ENCODE measurements at regions not wholly inside any gene's neighbourhood (a gene's known extent, or its start where the extent isn't known, plus 50 kb on each side); places are given as distances from the start of the nearest gene placed in this dataset.
"Not testable (repeated sequence)": the region's sequence is repeated elsewhere in the genome, so short reads cannot be mapped to it uniquely, and the experiment has no call there.

- DNase-seq: no peak
These were observed 140.4 kb upstream of the WDFY3 start for GRCh38 chr4:85106805-85107336.

GRCh38 chr4:85107553-85107952, 141.1 kb upstream of the WDFY3 start:
- DNase-seq: no peak

GRCh38 chr4:85113706-85114105, 147.2 kb upstream of the WDFY3 start:
- no peak for DNase-seq

GRCh38 chr4:85114526-85114925, 148.0 kb upstream of the WDFY3 start:
- no peak for DNase-seq

- DNase-seq: peak; percentile 4
These were observed 149.5 kb upstream of the WDFY3 start for GRCh38 chr4:85116008-85116407.

- DNase-seq: no peak
These were observed 159.2 kb upstream of the WDFY3 start for GRCh38 chr4:85125688-85126087.

- DNase-seq: no peak
These were observed 160.6 kb upstream of the WDFY3 start for GRCh38 chr4:85126991-85127591.

GRCh38 chr4:85127653-85128052, 161.2 kb upstream of the WDFY3 start:
- peak; percentile 64 for DNase-seq

GRCh38 chr4:85128246-85129204, 162.0 kb upstream of the WDFY3 start:
- DNase-seq: no peak

- peak; percentile 34 for DNase-seq
These were observed 163.1 kb upstream of the WDFY3 start for GRCh38 chr4:85129354-85130125.

GRCh38 chr4:85132117-85132516, 165.6 kb upstream of the WDFY3 start:
- DNase-seq: no peak

GRCh38 chr4:85132570-85132969, 166.1 kb upstream of the WDFY3 start:
- no peak for DNase-seq

- DNase-seq: not testable (repeated sequence)
These were observed 173.3 kb upstream of the WDFY3 start for GRCh38 chr4:85139749-85140148.

- no peak for DNase-seq
These were observed 176.0 kb upstream of the WDFY3 start for GRCh38 chr4:85142451-85142850.

GRCh38 chr4:85147481-85148076, 181.1 kb upstream of the WDFY3 start:
- peak; percentile 89 for DNase-seq

GRCh38 chr4:85149676-85150075, 183.2 kb upstream of the WDFY3 start:
- DNase-seq: no peak

- no peak for DNase-seq
These were observed 184.9 kb upstream of the WDFY3 start for GRCh38 chr4:85151371-85151770.

GRCh38 chr4:85151786-85152185, 185.3 kb upstream of the WDFY3 start:
- no peak for DNase-seq

GRCh38 chr4:85152480-85152879, 186.0 kb upstream of the WDFY3 start:
- no peak for DNase-seq

- DNase-seq: no peak
These were observed 186.7 kb upstream of the WDFY3 start for GRCh38 chr4:85153221-85153620.

GRCh38 chr4:85154591-85154990, 188.1 kb upstream of the WDFY3 start:
- DNase-seq: peak; percentile 8

- no peak for DNase-seq
These were observed 199.3 kb upstream of the WDFY3 start for GRCh38 chr4:85165808-85166207.

- peak; percentile 2 for DNase-seq
These were observed 199.8 kb upstream of the WDFY3 start for GRCh38 chr4:85166318-85166717.
